SH-SY5Y (cell line): ENCODE measurements at regions not wholly inside any gene's neighbourhood (a gene's known extent, or its start where the extent isn't known, plus 50 kb on each side); places are given as distances from the start of the nearest gene placed in this dataset.

Experiments
- GATA2 ChIP-seq: IDR thresholded peaks from 2 replicates; pipeline ENCODE4 v1.6.1; 2011; ENCODE audit warnings: mild to moderate bottlenecking, low read depth, low read length
- GATA3 ChIP-seq: IDR thresholded peaks from 2 replicates; pipeline ENCODE4 v1.6.1; 2011; ENCODE audit warnings: low read depth, mild to moderate bottlenecking, low read length, moderate library complexity

- TF ChIP-seq GATA3 (no peak), GATA2 (no peak)
Observed at GRCh38 chr11:42112866-42113265, 653.4 kb upstream of the LRRC4C start.
